Adrenal gland (tissue), 9 donors: ENCODE measurements at regions not wholly inside any gene's neighbourhood (a gene's known extent, or its start where the extent isn't known, plus 50 kb on each side); places are given as distances from the start of the nearest gene placed in this dataset.

Experiments used
- DNase-seq, 7 donors: peaks; one replicate each; pipeline ENCODE4 v3.0.0-alpha.2; 2019 to 2020
- H3K27ac ChIP-seq, 5 donors: fragments of 200-600 bp; sonication (generic) in 4 of 5; 1 replicate in 3 of 5; 2 replicates in 2 of 5; pipeline versions ENCODE4 v1.5.1 to v1.8.0; 2016 to 2020; ENCODE audit warnings: mild to moderate bottlenecking in 1 of 5
- H3K27me3 ChIP-seq: fragments of 200-600 bp; 2 replicates; pipeline ENCODE4 v1.8.0; 2021
- H3K36me3 ChIP-seq, 2 donors: fragments of 200-600 bp; replicated peaks in 1 of 2; 1 replicate in 1 of 2; 2 replicates in 1 of 2; pipeline versions ENCODE4 v1.5.1 to v1.8.0; 2018 to 2022
- H3K4me1 ChIP-seq, 2 donors: fragments of 200-600 bp; replicated peaks in 1 of 2; 1 replicate in 1 of 2; 2 replicates in 1 of 2; pipeline versions ENCODE4 v1.5.1 to v1.8.0; 2018 to 2021
- H3K4me3 ChIP-seq, 4 donors: fragments of 200-600 bp; sonication (generic) in 3 of 4; one replicate each; pipeline ENCODE4 v1.5.1; 2016 to 2018
- H3K9me3 ChIP-seq, 3 donors: fragments of 200-600 bp; sonication (generic) in 1 of 3; replicated peaks in 1 of 3; 1 replicate in 2 of 3; 2 replicates in 1 of 3; pipeline versions ENCODE4 v1.5.1 to v1.8.0; 2016 to 2021
- POLR2A ChIP-seq, 2 donors: fragments of 450-650 bp; IDR thresholded peaks; one replicate each; pipeline ENCODE4 v1.6.1; 2017; ENCODE audit warnings: antibody characterized with exemption in 2 of 2, mild to moderate bottlenecking in 2 of 2, moderate library complexity in 1 of 2
- WGBS, 4 donors: extraction: QIAGEN DNeasy Blood & Tissue Kit in 2 of 4; methylation state at CpG; one replicate each; pipeline versions ENCODE4 v1.1.5 to v1.1.7; 2013 to 2017; 5-methylcytosine and 5-hydroxymethylcytosine counted together
- intact Hi-C, 2 donors: fragments of 100-400 bp; cut with DNase I; formaldehyde crosslinking; loops; one replicate each; pipeline versions ENCODE4 v1.14.1 to v1.15.0; 2022 to 2023
- TF ChIP-seq, protein P1 (sequence below), 6 experiments: fragments of 450-650 bp in 4 of 6; fragments of 200-600 bp in 2 of 6; sonication (generic) in 1 of 6; IDR thresholded peaks; 1 replicate in 5 of 6; 2 replicates in 1 of 6; pipeline versions ENCODE4 v1.5.1 to v1.8.0; 2016 to 2021; ENCODE audit warnings: antibody characterized with exemption in 6 of 6, mild to moderate bottlenecking in 2 of 6, moderate library complexity in 1 of 6
- donor health status: healthy with polysubstance abuse.
- donor health status: Bipolar disorder and iron deficiency.
- donor health status: DM: yes; HTN: yes; CAD: no.
- donor health status: DM: no; HTN: no; CAD: no.
- donor health status: DM: no; HTN: no; CAD: no.

DNA sequence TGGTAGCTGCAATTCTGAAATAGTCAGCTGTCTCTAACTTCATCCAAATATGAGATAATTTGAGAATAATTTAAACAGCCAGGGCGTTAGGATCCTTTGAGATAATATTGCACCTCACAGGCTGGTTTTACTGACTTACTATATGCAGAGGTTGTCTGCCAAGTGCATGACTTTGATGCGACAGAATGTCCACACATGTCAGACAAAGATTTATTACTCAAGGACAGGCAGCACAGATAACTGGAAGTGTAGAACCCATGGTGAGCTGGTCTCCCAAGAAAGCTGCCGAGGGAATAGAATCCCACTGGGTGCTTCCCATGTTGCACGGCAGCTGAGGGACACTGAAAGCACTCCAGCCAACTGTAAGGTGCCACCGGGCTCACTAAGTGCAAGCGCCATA is 166.2 kb upstream of the GALNTL6 start:
- Histone ChIP-seq H3K27ac (no peak overlapping the region), H3K4me3 (no peak overlapping the region), H3K4me1 (no peaks in the 10 kb centered on the region), H3K36me3 (no peaks in the 10 kb centered on the region), H3K27me3 (no peaks in the 10 kb centered on the region), H3K9me3 (peaks cover 0 to 3% (median 0%) of the 10 kb centered on the region in 3 donors)
- WGBS, 4 donors: 59 to 61% (median 59%) methylated on average over 6 of the region's 6 CpGs
- intact Hi-C loops: no loop called here
- no peak for TF ChIP-seq POLR2A (IDR thresholded peaks at IDR 0.05)
- no peak for DNase-seq

DNA sequence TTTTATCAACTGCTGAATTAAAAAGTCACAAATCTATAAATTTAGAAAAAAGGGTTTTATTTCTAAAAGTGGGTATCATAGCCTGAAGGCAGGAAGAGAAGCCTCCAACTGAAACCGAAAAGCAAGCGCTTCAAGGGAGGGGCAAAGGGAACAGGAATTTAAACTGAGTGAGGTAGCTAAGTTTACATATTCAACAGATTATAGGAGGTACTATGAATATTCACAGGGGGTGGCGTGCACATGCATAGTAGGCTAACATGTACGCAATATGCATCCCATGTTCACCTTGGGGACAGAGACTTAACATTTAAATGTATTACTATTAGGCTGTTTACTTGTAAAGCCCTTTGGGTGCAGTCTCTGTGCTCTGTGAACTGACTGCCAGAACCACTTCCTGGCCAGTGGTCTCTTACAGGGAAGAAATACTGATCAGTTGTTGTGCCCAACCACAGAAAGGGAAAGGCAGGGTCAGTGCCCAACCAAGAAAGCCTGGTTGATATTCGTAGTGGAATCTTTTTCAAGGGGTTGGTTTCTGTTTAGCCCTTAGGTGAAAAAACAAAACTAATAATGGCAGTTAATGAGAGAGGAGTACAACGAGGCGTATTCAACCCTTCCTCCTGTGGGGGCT is 168.7 kb upstream of the GALNTL6 start:
- WGBS, 4 donors: 60 to 69% (median 65%) methylated on average over 7 of the region's 7 CpGs
- no peak for DNase-seq
- no peaks in the 10 kb centered on the region for H3K9me3 ChIP-seq
- TF ChIP-seq, protein P1, sequence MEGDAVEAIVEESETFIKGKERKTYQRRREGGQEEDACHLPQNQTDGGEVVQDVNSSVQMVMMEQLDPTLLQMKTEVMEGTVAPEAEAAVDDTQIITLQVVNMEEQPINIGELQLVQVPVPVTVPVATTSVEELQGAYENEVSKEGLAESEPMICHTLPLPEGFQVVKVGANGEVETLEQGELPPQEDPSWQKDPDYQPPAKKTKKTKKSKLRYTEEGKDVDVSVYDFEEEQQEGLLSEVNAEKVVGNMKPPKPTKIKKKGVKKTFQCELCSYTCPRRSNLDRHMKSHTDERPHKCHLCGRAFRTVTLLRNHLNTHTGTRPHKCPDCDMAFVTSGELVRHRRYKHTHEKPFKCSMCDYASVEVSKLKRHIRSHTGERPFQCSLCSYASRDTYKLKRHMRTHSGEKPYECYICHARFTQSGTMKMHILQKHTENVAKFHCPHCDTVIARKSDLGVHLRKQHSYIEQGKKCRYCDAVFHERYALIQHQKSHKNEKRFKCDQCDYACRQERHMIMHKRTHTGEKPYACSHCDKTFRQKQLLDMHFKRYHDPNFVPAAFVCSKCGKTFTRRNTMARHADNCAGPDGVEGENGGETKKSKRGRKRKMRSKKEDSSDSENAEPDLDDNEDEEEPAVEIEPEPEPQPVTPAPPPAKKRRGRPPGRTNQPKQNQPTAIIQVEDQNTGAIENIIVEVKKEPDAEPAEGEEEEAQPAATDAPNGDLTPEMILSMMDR (IDR thresholded peaks at IDR 0.05): no peak
- TF ChIP-seq POLR2A (IDR thresholded peaks at IDR 0.05): no peak
- H3K4me3 ChIP-seq: no peak overlapping the region
- no peaks in the 10 kb centered on the region for H3K4me1 ChIP-seq
- H3K27me3 ChIP-seq: no peaks in the 10 kb centered on the region
- no peak overlapping the region for H3K27ac ChIP-seq
- intact Hi-C loops: no loop called here
- H3K36me3 ChIP-seq: no peaks in the 10 kb centered on the region

DNA sequence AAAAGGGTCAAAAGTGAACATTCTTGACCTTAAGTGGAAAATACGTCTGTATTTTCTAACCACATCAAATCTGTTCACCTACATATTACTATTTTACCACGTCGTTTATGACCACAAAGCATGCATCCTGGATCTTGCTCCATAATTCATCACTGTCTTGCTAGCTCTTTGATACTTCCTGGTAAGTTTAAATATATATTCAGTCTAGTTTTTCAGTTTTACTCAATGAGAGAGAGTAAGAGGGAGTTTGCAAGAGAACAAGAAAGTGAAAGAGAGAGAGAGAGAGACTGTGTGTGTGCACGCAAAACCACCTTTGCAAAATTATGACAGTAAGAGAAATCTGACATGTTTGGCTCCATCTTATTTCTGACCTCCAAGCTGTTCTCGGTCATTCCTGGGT is 173.7 kb upstream of the GALNTL6 start:
- Histone ChIP-seq H3K27me3 (no peaks in the 10 kb centered on the region), H3K9me3 (no peaks in the 10 kb centered on the region), H3K36me3 (no peaks in the 10 kb centered on the region), H3K4me3 (no peak overlapping the region), H3K27ac (no peak overlapping the region), H3K4me1 (no peaks in the 10 kb centered on the region)
- DNase-seq: no peak
- intact Hi-C loops: no loop called here
- 47 to 58% (median 53%) methylated on average over 5 of the region's 5 CpGs for WGBS, 4 donors
- TF ChIP-seq, protein P1 (IDR thresholded peaks at IDR 0.05): no peak
- no peak for TF ChIP-seq POLR2A (IDR thresholded peaks at IDR 0.05)

- Histone ChIP-seq H3K36me3 (no peaks in the 10 kb centered on the region), H3K9me3 (no peaks in the 10 kb centered on the region), H3K27me3 (no peaks in the 10 kb centered on the region), H3K4me1 (no peaks in the 10 kb centered on the region), H3K4me3 (no peak overlapping the region), H3K27ac (no peak overlapping the region)
- TF ChIP-seq, protein P1 (IDR thresholded peaks at IDR 0.05): no peak
- no peak for TF ChIP-seq POLR2A (IDR thresholded peaks at IDR 0.05)
- intact Hi-C loops: no loop called here
- no peak for DNase-seq
- 47 to 56% (median 53%) methylated on average over 2 of the region's 2 CpGs for WGBS, 4 donors
Observed at GRCh38 chr4:171636606-171637005, 176.6 kb upstream of the GALNTL6 start.

DNA sequence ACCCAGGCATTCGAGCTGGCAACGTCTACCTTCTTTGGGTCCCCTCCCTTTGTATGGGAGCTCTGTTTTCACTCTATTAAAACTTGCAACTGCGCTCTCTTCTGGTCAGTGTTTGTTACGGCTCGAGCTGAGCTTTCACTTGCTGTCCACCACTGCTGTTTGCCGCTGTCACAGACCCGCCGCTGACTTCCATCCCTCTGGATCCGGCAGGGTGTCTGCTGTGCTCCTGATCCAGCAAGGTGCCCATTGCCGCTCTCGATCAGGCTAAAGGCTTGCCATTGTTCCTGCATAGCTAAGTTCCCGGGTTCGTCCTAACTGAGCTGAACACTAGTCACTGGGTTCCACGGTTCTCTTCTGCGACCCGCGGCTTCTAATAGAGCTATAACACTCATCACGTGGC is 183.5 kb upstream of the GALNTL6 start:
- H3K4me3 ChIP-seq: no peak overlapping the region
- no peaks in the 10 kb centered on the region for H3K36me3 ChIP-seq
- no peak for DNase-seq
- WGBS, 4 donors: 79 to 86% (median 85%) methylated on average over 18 of the region's 18 CpGs
- no peaks in the 10 kb centered on the region for H3K9me3 ChIP-seq
- intact Hi-C loops: no loop called here
- no peak overlapping the region for H3K27ac ChIP-seq
- H3K27me3 ChIP-seq: no peaks in the 10 kb centered on the region
- no peak for TF ChIP-seq POLR2A (IDR thresholded peaks at IDR 0.05)
- TF ChIP-seq, protein P1 (IDR thresholded peaks at IDR 0.05): no peak
- no peaks in the 10 kb centered on the region for H3K4me1 ChIP-seq
